ENCODE measurements at regions not wholly inside any gene's neighbourhood (a gene's known extent, or its start where the extent isn't known, plus 50 kb on each side); places are given as distances from the start of the nearest gene placed in this dataset.

- Histone ChIP-seq H3K4me1 (replicated peaks) (no peaks in the 10 kb centered on the region), H3K4me3 (no peak overlapping the region), H3K27ac (no peak overlapping the region), H3K36me3 (no peaks in the 10 kb centered on the region), H3K9me3 (no peaks in the 10 kb centered on the region), H3K27me3 (replicated peaks; ENCODE audit: insufficient read depth) (no peaks in the 10 kb centered on the region)
- intact Hi-C loops (cut with DNase I) = no loop called here
- 53% methylated on average over 5 of the region's 5 CpGs for WGBS
- TF ChIP-seq POLR2A (IDR thresholded peaks at IDR 0.05) = no peak
- no peak for TF ChIP-seq CTCF (IDR thresholded peaks at IDR 0.05)
- TF ChIP-seq POLR2AphosphoS5 (IDR thresholded peaks at IDR 0.05) = no peak
- DNase-seq (ENCODE audit: low spot score) = no peak
Measured at GRCh38 chr10:43944381-43945093, 295.9 kb upstream of the ZNF32 start.

- Histone ChIP-seq H3K27me3 (replicated peaks; ENCODE audit: insufficient read depth) (no peaks in the 10 kb centered on the region), H3K36me3 (no peaks in the 10 kb centered on the region), H3K9me3 (no peaks in the 10 kb centered on the region), H3K4me3 (no peak overlapping the region), H3K27ac (no peak overlapping the region), H3K4me1 (replicated peaks) (no peaks in the 10 kb centered on the region)
- no peak for DNase-seq (ENCODE audit: low spot score)
- TF ChIP-seq POLR2AphosphoS5 (IDR thresholded peaks at IDR 0.05) = no peak
- no peak for TF ChIP-seq CTCF (IDR thresholded peaks at IDR 0.05)
- no peak for TF ChIP-seq POLR2A (IDR thresholded peaks at IDR 0.05)
- intact Hi-C loops (cut with DNase I) = no loop called here
- 84% methylated on average over 9 of the region's 9 CpGs for WGBS
Measured at GRCh38 chr10:43943818-43944360, 295.2 kb upstream of the ZNF32 start.

GRCh38 chr10:43943119-43943817 is 294.6 kb upstream of the ZNF32 start:
- intact Hi-C loops (cut with DNase I) = no loop called here
- Histone ChIP-seq H3K4me3 (no peak overlapping the region), H3K27me3 (replicated peaks; ENCODE audit: insufficient read depth) (no peaks in the 10 kb centered on the region), H3K36me3 (no peaks in the 10 kb centered on the region), H3K9me3 (no peaks in the 10 kb centered on the region), H3K4me1 (replicated peaks) (no peaks in the 10 kb centered on the region), H3K27ac (no peak overlapping the region)
- TF ChIP-seq POLR2AphosphoS5 (IDR thresholded peaks at IDR 0.05) (no peak), POLR2A (IDR thresholded peaks at IDR 0.05) (no peak), CTCF (IDR thresholded peaks at IDR 0.05) (no peak)
- DNase-seq (ENCODE audit: low spot score) = peak; percentile 3
- WGBS = 71% methylated on average over 15 of the region's 15 CpGs

GRCh38 chr10:43942096-43942850 is 293.6 kb upstream of the ZNF32 start:
- H3K36me3 ChIP-seq = no peaks in the 10 kb centered on the region
- no peak overlapping the region for H3K27ac ChIP-seq
- no peaks in the 10 kb centered on the region for H3K4me1 ChIP-seq (replicated peaks)
- no peak overlapping the region for H3K4me3 ChIP-seq
- no peaks in the 10 kb centered on the region for H3K27me3 ChIP-seq (replicated peaks; ENCODE audit: insufficient read depth)
- H3K9me3 ChIP-seq = no peaks in the 10 kb centered on the region
- TF ChIP-seq CTCF (IDR thresholded peaks at IDR 0.05) = no peak
- no peak for TF ChIP-seq POLR2A (IDR thresholded peaks at IDR 0.05)
- TF ChIP-seq POLR2AphosphoS5 (IDR thresholded peaks at IDR 0.05) = no peak
- WGBS = 70% methylated on average over 10 of the region's 10 CpGs
- no peak for DNase-seq (ENCODE audit: low spot score)
- intact Hi-C loops (cut with DNase I) = no loop called here
